Heart right ventricle (tissue), 16 donors: ENCODE measurements at regions not wholly inside any gene's neighbourhood (a gene's known extent, or its start where the extent isn't known, plus 50 kb on each side); places are given as distances from the start of the nearest gene placed in this dataset.
"Not testable (repeated sequence)": the region's sequence is repeated elsewhere in the genome, so short reads cannot be mapped to it uniquely, and the experiment has no call there.

ENCODE experiments used
- ATAC-seq, 8 donors: fragments of 200-7000 bp; cut with Tn5 transposase; one replicate each; pipeline ENCODE4 v1.9.1; 2020; ENCODE audit warnings: mild to moderate bottlenecking in 8 of 8, moderate library complexity in 8 of 8, moderate number of reproducible peaks in 1 of 8
- DNase-seq, 2 donors: peaks; one replicate each; pipeline ENCODE4 v3.0.0-alpha.2; 2020
- H3K27ac ChIP-seq, 10 donors: fragments of 200-600 bp; sonication (generic) in 2 of 10; one replicate each; pipeline versions ENCODE4 v1.5.0 to v1.8.0; 2020 to 2022; ENCODE audit warnings: mild to moderate bottlenecking in 3 of 10
- H3K27me3 ChIP-seq, 7 donors: fragments of 200-600 bp; one replicate each; pipeline ENCODE4 v1.8.0; 2021 to 2022; ENCODE audit warnings: mild to moderate bottlenecking in 2 of 7
- H3K36me3 ChIP-seq, 9 donors: fragments of 200-600 bp; sonication (generic) in 1 of 9; one replicate each; pipeline versions ENCODE4 v1.5.0 to v1.8.0; 2020 to 2022; ENCODE audit warnings: mild to moderate bottlenecking in 2 of 9
- H3K4me1 ChIP-seq, 9 donors: fragments of 200-600 bp; sonication (generic) in 1 of 9; one replicate each; pipeline versions ENCODE4 v1.5.0 to v1.8.0; 2020 to 2022; ENCODE audit warnings: mild to moderate bottlenecking in 4 of 9
- H3K4me3 ChIP-seq, 10 donors: fragments of 200-600 bp; sonication (generic) in 2 of 10; one replicate each; pipeline versions ENCODE4 v1.5.0 to v1.8.0; 2020 to 2022; ENCODE audit warnings: mild to moderate bottlenecking in 7 of 10, moderate library complexity in 2 of 10
- H3K9me3 ChIP-seq, 11 donors: fragments of 200-600 bp in 10 of 11; sonication (generic) in 2 of 11; one replicate each; pipeline versions ENCODE4 v1.5.0 to v1.8.0; 2013 to 2022; ENCODE audit warnings: mild to moderate bottlenecking in 2 of 11, control low read depth in 1 of 11, moderate library complexity in 1 of 11
- WGBS, 2 donors: extraction: QIAGEN DNeasy Blood & Tissue Kit; methylation state at CpG; one replicate each; pipeline ENCODE4 v1.1.7; 2013; ENCODE audit warnings: inconsistent platforms in 1 of 2; 5-methylcytosine and 5-hydroxymethylcytosine counted together
- intact Hi-C, 10 donors: fragments of 100-400 bp; cut with DNase I; formaldehyde crosslinking; loops; one replicate each; pipeline versions ENCODE4 v1.11.1 to v1.14.2; 2022
- TF ChIP-seq, protein P1 (sequence below), 9 donors: fragments of 200-600 bp; sonication (generic) in 2 of 9; IDR thresholded peaks; one replicate each; pipeline versions ENCODE4 v1.5.0 to v1.8.0; 2021 to 2022; ENCODE audit warnings: antibody characterized with exemption in 9 of 9, mild to moderate bottlenecking in 5 of 9, moderate library complexity in 1 of 9
- donor health status: Arrhythmogenic right ventricular cardiomyopathy.
- donor health status: ischemic (EF 13 %, LVEDD 7.1; RV severe dilation, severe dysfunction).
- donor health status: healthy with polysubstance abuse.
- donor health status: DM: no; HTN: yes; CAD: no.
- donor health status: DM: no; HTN: no; CAD: no.
- donor health status: ischemic (EF 25% LVEDD 6.9; RV normal size, moderate dysfunction).
- donor health status: ischemic (EF 25% LVEDD 5.7; RV mildly dilated, moderate dysfunction).
- donor health status: healthy.
- donor health status: DM: yes; HTN: yes; CAD: no.
- donor health status: Ischemic cardiomyopathy.
- donor health status: ischemic (EF 35%, LVEDD 5.7; RV mildly dilated, moderate dysfunction).
- donor health status: nonischemic (EF 11% LVEDD 7.7; RV severe dilation, severe dysfunction).
- donor health status: DM: yes; HTN: yes; CAD: no.
- donor health status: PGD.
- donor health status: ischemic (EF 29% LVEDD 5.4; RV normal size, mild dysfunction).
- donor health status: nonischemic (EF 23%, LVEDD 6.1; RV moderate dilation, normal function).

DNA sequence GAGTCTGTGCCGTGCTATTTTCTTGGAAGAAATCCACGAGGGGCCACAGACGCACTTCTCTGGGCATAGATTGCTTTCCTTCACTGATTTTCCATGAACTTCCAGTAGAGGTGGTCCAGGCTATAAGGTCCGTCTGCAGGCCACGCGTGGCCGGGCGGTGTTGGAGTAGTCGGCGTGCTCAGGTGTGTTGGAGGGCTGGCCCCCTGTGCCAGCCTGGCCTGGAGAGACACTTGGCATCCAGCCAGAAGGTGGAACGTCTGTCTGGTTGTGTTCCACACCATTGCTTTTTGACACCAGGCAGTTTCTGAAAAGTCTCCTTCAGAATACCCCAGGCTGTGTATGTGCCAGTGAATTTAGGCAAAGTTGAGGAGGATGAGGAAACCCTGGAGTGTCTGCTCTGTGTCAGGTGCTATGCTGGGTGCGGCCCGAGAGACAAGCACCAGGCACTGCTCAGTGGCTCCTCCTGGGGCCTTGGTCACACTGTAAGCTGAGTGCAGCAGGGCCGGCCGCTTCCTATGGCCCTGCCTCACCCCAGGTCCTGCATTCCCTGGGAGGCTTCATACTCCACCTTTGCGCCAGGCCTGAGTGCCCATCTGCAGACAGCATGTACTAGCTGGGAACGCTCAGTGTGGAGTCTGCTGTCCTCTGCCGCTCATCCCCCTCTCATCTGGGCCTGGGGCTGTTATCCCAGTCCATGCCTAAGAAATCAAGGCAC is 52.1 kb upstream of the TAMM41 start:
- TF ChIP-seq, protein P1, sequence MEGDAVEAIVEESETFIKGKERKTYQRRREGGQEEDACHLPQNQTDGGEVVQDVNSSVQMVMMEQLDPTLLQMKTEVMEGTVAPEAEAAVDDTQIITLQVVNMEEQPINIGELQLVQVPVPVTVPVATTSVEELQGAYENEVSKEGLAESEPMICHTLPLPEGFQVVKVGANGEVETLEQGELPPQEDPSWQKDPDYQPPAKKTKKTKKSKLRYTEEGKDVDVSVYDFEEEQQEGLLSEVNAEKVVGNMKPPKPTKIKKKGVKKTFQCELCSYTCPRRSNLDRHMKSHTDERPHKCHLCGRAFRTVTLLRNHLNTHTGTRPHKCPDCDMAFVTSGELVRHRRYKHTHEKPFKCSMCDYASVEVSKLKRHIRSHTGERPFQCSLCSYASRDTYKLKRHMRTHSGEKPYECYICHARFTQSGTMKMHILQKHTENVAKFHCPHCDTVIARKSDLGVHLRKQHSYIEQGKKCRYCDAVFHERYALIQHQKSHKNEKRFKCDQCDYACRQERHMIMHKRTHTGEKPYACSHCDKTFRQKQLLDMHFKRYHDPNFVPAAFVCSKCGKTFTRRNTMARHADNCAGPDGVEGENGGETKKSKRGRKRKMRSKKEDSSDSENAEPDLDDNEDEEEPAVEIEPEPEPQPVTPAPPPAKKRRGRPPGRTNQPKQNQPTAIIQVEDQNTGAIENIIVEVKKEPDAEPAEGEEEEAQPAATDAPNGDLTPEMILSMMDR (IDR thresholded peaks at IDR 0.05), result no peak
- Histone ChIP-seq H3K4me1 (no peaks in the 10 kb centered on the region), H3K27ac (no peak overlapping the region), H3K4me3 (no peak overlapping the region), H3K27me3 (peaks cover 0 to 7% (median 0%) of the 10 kb centered on the region in 7 donors), H3K36me3 (no peaks in the 10 kb centered on the region), H3K9me3 (peaks cover 0 to 4% (median 0%) of the 10 kb centered on the region in 11 donors)
- DNase-seq (no peak), ATAC-seq (no peak)
- intact Hi-C loops, result no loop called here
- 82 to 83% methylated on average over 18 of the region's 18 CpGs for WGBS, 2 donors

DNA sequence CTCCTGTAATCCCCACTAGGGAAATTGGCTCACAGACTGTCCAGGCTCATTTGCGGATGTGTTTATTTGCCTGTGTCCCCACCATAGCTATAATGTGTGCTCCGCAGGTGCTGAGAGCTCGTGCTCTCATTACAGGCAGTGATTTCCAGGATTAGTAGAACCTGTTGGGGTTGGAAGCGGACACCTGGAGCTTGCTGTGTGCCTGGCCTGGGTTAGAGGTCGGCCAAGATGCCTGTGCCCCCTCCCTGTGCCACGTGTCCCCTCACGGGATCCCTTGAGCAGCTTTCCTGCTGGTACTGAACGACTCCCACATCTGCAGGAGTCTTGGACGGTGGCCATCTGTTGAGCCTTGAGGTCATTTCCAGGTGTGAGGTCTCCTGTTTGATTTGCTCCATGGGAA is 52.7 kb upstream of the TAMM41 start:
- H3K27ac ChIP-seq, H3K4me1 ChIP-seq, intact Hi-C loops, H3K36me3 ChIP-seq, DNase-seq, ATAC-seq, H3K9me3 ChIP-seq, H3K27me3 ChIP-seq, H3K4me3 ChIP-seq: not testable (repeated sequence)
- 67 to 76% methylated on average over 9 of the region's 9 CpGs for WGBS, 2 donors

DNA sequence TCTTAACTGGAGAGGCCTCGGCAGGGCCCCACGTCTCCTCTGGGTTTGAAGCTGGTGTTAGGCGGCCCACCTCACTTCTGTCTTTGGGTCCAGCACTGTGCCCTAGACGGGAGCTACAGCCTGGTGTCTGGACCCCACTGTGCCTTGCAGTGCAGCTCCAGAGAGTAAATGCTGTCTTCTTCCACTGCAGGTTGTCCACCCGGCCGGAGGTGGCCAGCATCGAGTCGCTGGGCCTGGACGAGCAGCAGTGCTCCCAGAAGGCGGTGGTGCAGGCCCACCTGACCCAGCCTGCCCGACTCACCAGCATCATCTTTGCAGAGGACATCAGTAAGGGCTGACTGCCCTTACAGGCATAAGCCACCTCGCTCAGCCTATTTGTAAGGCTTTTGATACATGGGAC is 53.1 kb upstream of the TAMM41 start:
- no peak overlapping the region for H3K27ac ChIP-seq

DNA sequence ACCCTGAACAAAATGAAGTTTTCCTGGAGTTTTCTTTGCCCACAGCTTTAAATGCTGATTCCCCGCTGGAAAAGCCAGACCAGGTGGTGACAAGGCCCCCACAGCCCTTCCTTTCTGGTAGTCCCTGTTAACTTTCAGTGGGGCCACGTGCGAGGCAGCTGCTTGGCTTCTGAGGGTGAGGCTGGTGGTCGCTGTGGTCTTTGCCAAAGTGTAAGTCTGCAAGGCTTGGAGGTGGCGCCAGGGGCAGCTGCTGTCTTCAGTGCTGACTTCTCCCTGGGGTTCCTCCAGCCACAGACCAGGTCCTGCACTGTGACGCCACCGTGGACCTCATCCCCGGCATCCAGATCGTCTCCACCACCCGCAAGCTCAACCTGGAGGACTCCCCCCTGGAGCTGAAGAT is 54.1 kb upstream of the TAMM41 start:
- no peaks in the 10 kb centered on the region for H3K36me3 ChIP-seq
- WGBS, 2 donors, result 71 to 81% methylated on average over 10 of the region's 10 CpGs
- no peak overlapping the region for H3K4me3 ChIP-seq
- H3K4me1 ChIP-seq, result no peaks in the 10 kb centered on the region
- DNase-seq (no peak), ATAC-seq (no peak)
- peaks cover 0 to 10% (median 0%) of the 10 kb centered on the region in 7 donors for H3K27me3 ChIP-seq
- TF ChIP-seq, protein P1 (IDR thresholded peaks at IDR 0.05), result no peak
- no peaks in the 10 kb centered on the region for H3K9me3 ChIP-seq
- H3K27ac ChIP-seq, result no peak overlapping the region
- intact Hi-C loops, result no loop called here

More for the DNA sequence above, 53.1 kb upstream of the TAMM41 start:
- DNase-seq (no peak), ATAC-seq (no peak)
- intact Hi-C loops, result no loop called here
- H3K36me3 ChIP-seq, result no peaks in the 10 kb centered on the region
- no peaks in the 10 kb centered on the region for H3K4me1 ChIP-seq
- H3K4me3 ChIP-seq, result no peak overlapping the region
- no peaks in the 10 kb centered on the region for H3K9me3 ChIP-seq
- peaks cover 0 to 10% (median 0%) of the 10 kb centered on the region in 7 donors for H3K27me3 ChIP-seq
- WGBS, 2 donors, result 81 to 85% methylated on average over 12 of the region's 12 CpGs
- TF ChIP-seq, protein P1 (IDR thresholded peaks at IDR 0.05), result no peak

DNA sequence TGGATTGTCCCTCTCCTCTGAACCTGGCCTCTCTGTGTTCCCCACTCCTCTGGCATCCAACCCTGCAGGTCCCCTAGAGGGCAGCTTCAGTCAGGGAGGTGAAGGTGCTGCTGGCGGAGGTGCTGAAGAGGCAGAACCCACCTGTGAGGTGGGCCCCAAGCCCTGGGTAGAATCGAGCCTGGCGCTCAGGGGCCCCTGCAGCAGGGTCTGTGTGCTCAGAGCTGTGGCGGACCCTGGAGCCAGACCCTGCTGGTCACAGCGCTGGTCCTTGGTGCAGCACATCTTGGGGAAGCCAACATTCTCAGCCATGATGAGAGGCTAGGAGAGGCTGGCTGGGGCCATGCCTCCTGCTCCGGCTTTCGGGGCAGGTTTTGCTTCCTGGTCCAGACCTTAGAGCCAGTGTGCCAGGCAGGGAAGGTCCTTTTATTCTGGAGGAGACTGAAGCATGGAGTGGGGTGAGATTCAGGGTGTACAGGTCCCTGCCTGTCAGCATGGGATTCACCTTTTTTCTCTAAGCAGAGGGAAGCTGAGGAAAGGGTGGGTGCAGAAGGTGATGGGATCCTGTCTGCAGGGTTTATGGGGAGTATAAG is 54.7 kb upstream of the TAMM41 start:
- Histone ChIP-seq H3K27me3 (peaks cover 0 to 10% (median 0%) of the 10 kb centered on the region in 7 donors), H3K4me1 (no peaks in the 10 kb centered on the region), H3K36me3 (no peaks in the 10 kb centered on the region), H3K9me3 (no peaks in the 10 kb centered on the region), H3K27ac (no peak overlapping the region), H3K4me3 (no peak overlapping the region)
- DNase-seq (no peak), ATAC-seq (no peak)
- WGBS, 2 donors, result 87 to 91% methylated on average over 7 of the region's 7 CpGs
- intact Hi-C loops, result no loop called here
- TF ChIP-seq, protein P1 (IDR thresholded peaks at IDR 0.05), result no peak
